Kidney epithelial cell (primary cell): ENCODE measurements at regions not wholly inside any gene's neighbourhood (a gene's known extent, or its start where the extent isn't known, plus 50 kb on each side); places are given as distances from the start of the nearest gene placed in this dataset.

Experiments
- DNase-seq: peaks from one replicate; pipeline ENCODE4 v3.0.0-alpha.2; 2010; ENCODE audit warnings: low read depth
- H3K27me3 ChIP-seq: 2 replicates; pipeline ENCODE4 v1.6.0; 2011; ENCODE audit warnings: low read length; ENCODE audit not compliant: control insufficient read depth, insufficient read depth
- H3K36me3 ChIP-seq: 2 replicates; pipeline ENCODE4 v1.5.1; 2011; ENCODE audit warnings: low read length; ENCODE audit not compliant: control insufficient read depth, insufficient read depth
- H3K4me3 ChIP-seq: 2 replicates; pipeline ENCODE4 v1.5.1; 2011; ENCODE audit warnings: low read depth, mild to moderate bottlenecking, control low read depth, low read length
- TF ChIP-seq, protein P1 (sequence below): IDR thresholded peaks from 2 replicates; pipeline ENCODE4 v1.5.1; 2011; ENCODE audit warnings: mild to moderate bottlenecking, moderate library complexity, low read length, control low read depth, inconsistent platforms; ENCODE audit not compliant: insufficient read depth, poor library complexity, severe bottlenecking

DNA sequence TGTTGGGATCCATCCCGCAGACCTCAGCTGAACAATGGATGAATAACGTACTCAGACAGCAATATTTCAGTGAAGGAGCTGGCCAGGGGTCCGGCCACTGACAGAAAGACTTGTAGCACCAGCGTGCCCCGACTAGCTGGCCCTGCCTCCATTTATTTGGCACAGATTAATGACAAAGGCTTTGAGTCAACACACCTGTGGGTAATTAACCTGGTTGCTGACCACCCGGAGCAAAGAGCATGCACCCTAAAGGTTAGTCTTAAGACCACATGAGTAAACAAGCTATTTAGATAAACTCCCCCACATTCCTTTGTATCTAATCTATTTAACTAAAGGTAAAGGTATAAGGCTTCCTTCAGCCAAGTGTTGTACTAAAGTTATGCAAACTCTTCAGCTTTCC is 868.6 kb downstream of the LRFN5 start:
- Histone ChIP-seq H3K4me3 (no peak overlapping the region), H3K36me3 (no peaks in the 10 kb centered on the region), H3K27me3 (no peaks in the 10 kb centered on the region)
- DNase-seq, result no peak
- TF ChIP-seq, protein P1, sequence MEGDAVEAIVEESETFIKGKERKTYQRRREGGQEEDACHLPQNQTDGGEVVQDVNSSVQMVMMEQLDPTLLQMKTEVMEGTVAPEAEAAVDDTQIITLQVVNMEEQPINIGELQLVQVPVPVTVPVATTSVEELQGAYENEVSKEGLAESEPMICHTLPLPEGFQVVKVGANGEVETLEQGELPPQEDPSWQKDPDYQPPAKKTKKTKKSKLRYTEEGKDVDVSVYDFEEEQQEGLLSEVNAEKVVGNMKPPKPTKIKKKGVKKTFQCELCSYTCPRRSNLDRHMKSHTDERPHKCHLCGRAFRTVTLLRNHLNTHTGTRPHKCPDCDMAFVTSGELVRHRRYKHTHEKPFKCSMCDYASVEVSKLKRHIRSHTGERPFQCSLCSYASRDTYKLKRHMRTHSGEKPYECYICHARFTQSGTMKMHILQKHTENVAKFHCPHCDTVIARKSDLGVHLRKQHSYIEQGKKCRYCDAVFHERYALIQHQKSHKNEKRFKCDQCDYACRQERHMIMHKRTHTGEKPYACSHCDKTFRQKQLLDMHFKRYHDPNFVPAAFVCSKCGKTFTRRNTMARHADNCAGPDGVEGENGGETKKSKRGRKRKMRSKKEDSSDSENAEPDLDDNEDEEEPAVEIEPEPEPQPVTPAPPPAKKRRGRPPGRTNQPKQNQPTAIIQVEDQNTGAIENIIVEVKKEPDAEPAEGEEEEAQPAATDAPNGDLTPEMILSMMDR, result no peak

DNA sequence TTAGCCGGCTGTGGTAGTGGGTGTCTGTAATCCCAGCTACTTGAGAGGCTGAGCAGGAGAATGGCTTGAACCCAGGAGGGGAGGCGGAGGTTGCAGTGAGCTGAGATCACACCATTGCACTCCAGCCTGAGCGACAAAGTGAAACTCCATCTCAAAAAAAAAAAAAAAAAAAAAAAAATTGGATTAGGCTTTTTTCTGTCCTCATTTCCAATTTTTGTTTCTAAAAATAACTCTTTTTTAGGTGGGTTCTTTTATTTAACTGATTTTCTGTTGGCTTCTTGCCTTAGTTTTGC is 863.7 kb downstream of the LRFN5 start:
- no peak overlapping the region for H3K4me3 ChIP-seq
- no peaks in the 10 kb centered on the region for H3K27me3 ChIP-seq
- no peaks in the 10 kb centered on the region for H3K36me3 ChIP-seq
- no peak for DNase-seq
- TF ChIP-seq, protein P1, result no peak

DNA sequence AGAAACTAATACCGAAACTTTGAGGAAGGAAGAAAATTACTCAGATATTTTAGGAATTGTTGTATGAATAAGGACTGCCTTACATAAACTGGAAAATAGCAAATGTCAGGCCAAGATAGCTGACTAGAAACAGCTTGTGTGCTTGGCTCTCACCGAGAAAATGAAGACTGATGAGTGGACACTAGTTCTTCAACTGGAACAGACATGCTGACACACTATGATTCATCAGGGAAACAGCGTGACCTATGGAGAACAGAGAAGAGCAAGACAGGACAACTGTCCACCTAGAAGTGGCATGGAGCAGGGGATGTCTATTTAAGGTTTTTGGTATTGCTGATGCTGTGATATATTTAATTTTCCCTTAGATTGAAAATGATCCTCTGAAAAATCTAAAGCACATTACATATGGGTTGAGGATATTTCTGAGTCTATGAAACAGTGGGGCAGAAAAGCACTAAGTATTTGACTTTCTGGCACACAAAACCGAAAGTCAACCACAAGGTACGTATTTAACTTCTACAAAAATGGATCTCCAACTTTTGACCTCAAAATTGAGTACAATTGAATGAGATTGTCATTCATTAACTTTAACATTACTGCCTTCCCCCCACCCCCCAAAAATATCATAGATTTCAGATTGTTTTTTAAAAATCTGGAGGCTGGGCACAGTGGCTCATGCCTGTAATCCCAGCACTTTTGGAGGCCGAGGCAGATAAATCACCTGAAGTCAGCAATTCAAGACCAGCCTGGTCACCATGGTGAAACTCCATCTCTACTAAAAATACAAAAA is 863.2 kb downstream of the LRFN5 start:
- Histone ChIP-seq H3K27me3 (no peaks in the 10 kb centered on the region), H3K36me3 (no peaks in the 10 kb centered on the region), H3K4me3 (no peak overlapping the region)
- TF ChIP-seq, protein P1, result no peak
- peak; percentile 45 for DNase-seq

DNA sequence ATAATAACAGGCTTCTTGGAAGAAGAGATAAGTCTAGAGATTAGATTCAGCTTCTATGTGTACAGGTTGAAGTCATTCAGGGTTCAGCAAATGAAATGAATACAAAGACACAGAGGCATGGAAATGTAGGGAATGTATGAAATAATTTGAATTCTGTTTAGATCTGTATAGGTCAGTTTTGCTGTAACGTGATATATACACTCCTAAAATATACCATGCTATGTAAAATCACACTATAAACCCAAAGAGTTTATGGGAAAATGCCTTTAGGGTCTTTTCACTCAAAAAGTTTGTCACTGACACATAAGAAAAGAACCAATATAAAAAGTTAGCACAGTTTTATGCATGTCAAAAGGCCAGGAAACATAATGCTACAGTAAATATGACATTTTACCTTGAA is 854.0 kb downstream of the LRFN5 start:
- TF ChIP-seq, protein P1, result no peak
- no peak for DNase-seq
- no peaks in the 10 kb centered on the region for H3K36me3 ChIP-seq
- no peaks in the 10 kb centered on the region for H3K27me3 ChIP-seq
- H3K4me3 ChIP-seq, result no peak overlapping the region

DNA sequence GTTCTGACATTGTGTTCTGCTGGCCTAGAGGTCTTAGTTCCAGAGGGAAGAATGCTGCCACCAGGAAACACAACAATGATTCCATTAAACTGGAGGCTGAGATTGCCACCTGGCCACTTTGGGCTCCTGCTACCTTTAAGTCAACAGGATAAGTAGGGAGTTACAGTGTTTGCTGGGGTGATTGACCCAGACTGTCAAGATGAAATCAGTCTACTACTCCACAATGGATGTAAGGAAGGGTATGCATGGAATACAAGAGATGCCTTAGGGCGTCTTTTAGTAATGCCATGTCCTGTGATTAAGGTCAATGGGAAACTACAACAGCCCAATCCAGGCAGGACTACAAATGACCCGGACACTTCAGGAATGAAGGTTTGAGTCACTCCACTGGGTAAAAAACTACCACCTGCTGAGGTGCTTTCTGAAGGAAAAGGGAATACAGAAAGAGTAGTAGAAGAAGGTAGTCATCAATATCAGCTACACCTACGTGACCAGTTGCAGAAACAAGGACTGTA is 852.6 kb downstream of the LRFN5 start:
- DNase-seq, result no peak
- TF ChIP-seq, protein P1, result no peak

DNA sequence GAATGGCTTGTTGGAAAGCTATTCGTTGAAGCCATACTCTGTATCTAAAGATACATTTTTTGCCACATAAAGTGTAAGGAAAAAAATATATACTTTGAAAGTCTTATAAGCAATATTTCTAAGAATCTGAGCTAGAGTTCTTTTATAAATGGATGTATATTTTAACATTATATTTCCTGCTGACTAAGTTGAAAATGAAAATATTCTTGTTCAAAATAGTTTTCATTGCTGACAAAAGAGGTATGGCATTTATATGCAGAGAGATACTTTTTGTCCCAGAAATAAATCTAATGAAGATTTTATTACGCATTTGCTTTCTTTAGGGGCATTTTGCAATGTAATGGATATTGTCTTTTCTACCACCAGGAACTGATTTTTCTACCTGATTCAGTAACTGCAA is 834.9 kb downstream of the LRFN5 start:
- no peaks in the 10 kb centered on the region for H3K27me3 ChIP-seq
- TF ChIP-seq, protein P1, result no peak

More for the DNA sequence above, 852.6 kb downstream of the LRFN5 start:
- Histone ChIP-seq H3K36me3 (no peaks in the 10 kb centered on the region), H3K4me3 (no peak overlapping the region), H3K27me3 (no peaks in the 10 kb centered on the region)

More for the DNA sequence above, 834.9 kb downstream of the LRFN5 start:
- Histone ChIP-seq H3K36me3 (no peaks in the 10 kb centered on the region), H3K4me3 (no peak overlapping the region)
- DNase-seq, result no peak
